ENCODE measurements at regions not wholly inside any gene's neighbourhood (a gene's known extent, or its start where the extent isn't known, plus 50 kb on each side); places are given as distances from the start of the nearest gene placed in this dataset.
A peak's percentile ranks its signal among the peaks of the same experiment; 100 is the strongest.

DNA sequence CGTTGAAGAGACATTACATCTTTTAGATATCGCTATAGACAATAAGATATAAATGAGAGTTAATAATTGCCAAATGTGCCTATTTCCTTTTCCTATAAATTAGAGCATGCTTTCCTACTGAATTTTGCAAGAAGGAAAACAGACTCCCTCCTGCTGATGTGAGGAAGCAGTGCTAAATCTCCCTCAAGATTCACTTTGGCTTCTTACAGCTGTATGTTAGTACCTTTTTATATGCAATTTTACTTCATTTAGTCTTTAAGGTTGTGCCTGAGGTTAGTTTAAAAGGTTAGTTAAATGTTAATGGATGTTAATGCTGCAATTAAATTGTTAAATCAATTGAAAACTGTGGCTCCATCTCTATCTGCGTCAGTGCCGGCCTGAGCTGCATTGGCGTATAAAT, 728.8 kb downstream of the NR2F2 start:
- DNase-seq (ENCODE audit: low read depth in 2 of 2) = no peak
- TF ChIP-seq CTCF (IDR thresholded peaks at IDR 0.05; ENCODE audit: low read depth, low read length) = no peak
- no peak overlapping the region for H3K4me3 ChIP-seq (replicated peaks in 1 of 2; ENCODE audit: low read depth in 2 of 2, low read length in 2 of 2)

- no peak for DNase-seq (ENCODE audit: low read depth in 2 of 2)
- H3K4me3 ChIP-seq (replicated peaks in 1 of 2; ENCODE audit: low read depth in 2 of 2, low read length in 2 of 2) = no peak overlapping the region
- no peak for TF ChIP-seq CTCF (IDR thresholded peaks at IDR 0.05; ENCODE audit: low read depth, low read length)
These were observed 730.9 kb downstream of the NR2F2 start for GRCh38 chr15:97061392-97061791.

GRCh38 chr15:97071668-97072067, 741.2 kb downstream of the NR2F2 start:
- DNase-seq (ENCODE audit: low read depth in 2 of 2) = no peak
- TF ChIP-seq CTCF (IDR thresholded peaks at IDR 0.05; ENCODE audit: low read depth, low read length) = no peak
- no peak overlapping the region for H3K4me3 ChIP-seq (replicated peaks in 1 of 2; ENCODE audit: low read depth in 2 of 2, low read length in 2 of 2)

DNA sequence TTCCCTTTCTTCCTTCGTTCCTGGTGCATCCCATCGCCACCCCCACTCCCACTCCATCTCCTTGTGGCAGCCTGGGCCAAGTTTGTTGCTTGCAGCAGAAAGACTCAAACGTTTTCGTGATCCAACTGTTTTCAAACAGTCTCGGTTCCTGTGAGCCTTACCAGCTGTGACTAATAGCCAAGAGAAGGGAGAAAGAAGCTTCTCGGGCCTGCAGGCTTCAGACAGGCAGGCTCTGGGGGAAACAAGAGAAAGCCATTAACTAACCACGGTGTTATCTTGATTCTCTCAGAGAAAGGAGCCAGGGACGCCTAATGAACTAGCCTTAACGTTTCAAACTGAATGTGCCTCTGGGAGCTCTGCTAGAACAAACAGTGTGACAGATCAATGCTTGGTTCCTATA, 742.0 kb downstream of the NR2F2 start:
- TF ChIP-seq CTCF (IDR thresholded peaks at IDR 0.05; ENCODE audit: low read depth, low read length) = no peak
- no peak overlapping the region for H3K4me3 ChIP-seq (replicated peaks in 1 of 2; ENCODE audit: low read depth in 2 of 2, low read length in 2 of 2)
- peak in 1 of 2 donors; percentile 4 for DNase-seq (ENCODE audit: low read depth in 2 of 2)

- DNase-seq (ENCODE audit: low read depth in 2 of 2) = no peak
- no peak overlapping the region for H3K4me3 ChIP-seq (replicated peaks in 1 of 2; ENCODE audit: low read depth in 2 of 2, low read length in 2 of 2)
- no peak for TF ChIP-seq CTCF (IDR thresholded peaks at IDR 0.05; ENCODE audit: low read depth, low read length)
These were observed 745.5 kb downstream of the NR2F2 start for GRCh38 chr15:97076011-97076410.

GRCh38 chr15:97077975-97078374, 747.5 kb downstream of the NR2F2 start:
- TF ChIP-seq CTCF (IDR thresholded peaks at IDR 0.05; ENCODE audit: low read depth, low read length) = no peak
- H3K4me3 ChIP-seq (replicated peaks in 1 of 2; ENCODE audit: low read depth in 2 of 2, low read length in 2 of 2) = no peak overlapping the region
- no peak for DNase-seq (ENCODE audit: low read depth in 2 of 2)

DNA sequence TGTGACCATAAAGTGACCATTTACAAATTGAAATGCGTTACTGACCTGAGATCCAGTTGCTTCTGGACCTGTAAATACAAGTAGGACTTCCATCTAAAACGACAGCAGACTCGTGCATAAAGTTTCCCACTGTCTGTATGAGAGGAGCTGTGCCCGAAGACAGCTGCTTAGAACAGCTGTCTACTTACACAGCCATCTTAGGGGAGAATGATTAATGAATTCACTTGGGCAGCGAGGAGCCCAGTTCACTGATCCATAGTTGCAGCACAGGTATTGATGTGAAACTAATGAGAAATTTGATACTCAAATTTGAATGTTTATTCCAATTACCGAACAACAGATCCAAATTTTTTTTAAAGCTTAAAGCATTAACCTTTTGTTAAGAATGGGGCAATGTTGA, 748.1 kb downstream of the NR2F2 start:
- TF ChIP-seq CTCF (IDR thresholded peaks at IDR 0.05; ENCODE audit: low read depth, low read length) = no peak
- DNase-seq (ENCODE audit: low read depth in 2 of 2) = no peak

More for the DNA sequence above, 748.1 kb downstream of the NR2F2 start:
- H3K4me3 ChIP-seq (replicated peaks in 1 of 2; ENCODE audit: low read depth in 2 of 2, low read length in 2 of 2) = no peak overlapping the region

All from cardiac fibroblast (primary cell).